Nephron (organoid): ENCODE measurements at regions not wholly inside any gene's neighbourhood (a gene's known extent, or its start where the extent isn't known, plus 50 kb on each side); places are given as distances from the start of the nearest gene placed in this dataset.
"Not testable (repeated sequence)": the region's sequence is repeated elsewhere in the genome, so short reads cannot be mapped to it uniquely, and the experiment has no call there.

Experiments
- H3K27ac Mint-ChIP-seq, 3 experiments: 2 replicates each; pipeline ENCODE4 v1.8.0; 2020; ENCODE audit warnings: mixed read lengths in 3 of 3, mild to moderate bottlenecking in 2 of 3, moderate library complexity in 1 of 3
- H3K27me3 Mint-ChIP-seq: 2 replicates; pipeline ENCODE4 v1.8.0; 2021; ENCODE audit warnings: low read depth, mild to moderate bottlenecking, moderate library complexity, mixed read lengths
- H3K36me3 Mint-ChIP-seq: 2 replicates; pipeline ENCODE4 v1.8.0; 2020; ENCODE audit warnings: low read depth, mixed read lengths
- H3K4me1 Mint-ChIP-seq: 2 replicates; pipeline ENCODE4 v1.8.0; 2020; ENCODE audit warnings: mixed read lengths
- H3K4me3 Mint-ChIP-seq, 3 experiments: 2 replicates each; pipeline ENCODE4 v1.8.0; 2020; ENCODE audit warnings: mild to moderate bottlenecking in 3 of 3, mixed read lengths in 3 of 3, moderate library complexity in 2 of 3
- H3K9me3 Mint-ChIP-seq: 2 replicates; pipeline ENCODE4 v1.8.0; 2020; ENCODE audit warnings: mixed read lengths
- CTCF ChIP-seq, 3 experiments: fragments of 200-600 bp; sonication (generic); IDR thresholded peaks; one replicate each; pipeline ENCODE4 v1.5.0; 2021; ENCODE audit warnings: antibody characterized with exemption in 3 of 3; ENCODE audit not compliant: unreplicated experiment in 3 of 3

- Mint-ChIP-seq H3K4me3 (no peak overlapping the region), H3K9me3 (peaks cover 2% of the 10 kb centered on the region), H3K27me3 (no peaks in the 10 kb centered on the region), H3K27ac (no peak overlapping the region), H3K36me3 (no peaks in the 10 kb centered on the region), H3K4me1 (peaks cover 4% of the 10 kb centered on the region)
- no peak for TF ChIP-seq CTCF (IDR thresholded peaks at IDR 0.05; ENCODE audit: unreplicated experiment in 3 of 3)
Observed at GRCh38 chr3:82122554-82123345, 361.3 kb upstream of the GBE1 start.

GRCh38 chr3:82114589-82114988, 353.1 kb upstream of the GBE1 start:
- no peaks in the 10 kb centered on the region for H3K27me3 Mint-ChIP-seq
- H3K4me1 Mint-ChIP-seq, result no peaks in the 10 kb centered on the region
- H3K4me3 Mint-ChIP-seq, result no peak overlapping the region
- H3K27ac Mint-ChIP-seq, result no peak overlapping the region
- TF ChIP-seq CTCF (IDR thresholded peaks at IDR 0.05; ENCODE audit: unreplicated experiment in 3 of 3), result no peak
- H3K36me3 Mint-ChIP-seq, result no peaks in the 10 kb centered on the region
- peaks cover 44% of the 10 kb centered on the region for H3K9me3 Mint-ChIP-seq

- H3K36me3 Mint-ChIP-seq, H3K4me1 Mint-ChIP-seq, H3K4me3 Mint-ChIP-seq, H3K27ac Mint-ChIP-seq, H3K27me3 Mint-ChIP-seq: not testable (repeated sequence)
- peaks cover 40% of the 10 kb centered on the region for H3K9me3 Mint-ChIP-seq
Observed at GRCh38 chr3:82110721-82111120, 349.3 kb upstream of the GBE1 start.

- no peak for TF ChIP-seq CTCF (IDR thresholded peaks at IDR 0.05; ENCODE audit: unreplicated experiment in 3 of 3)
Observed at GRCh38 chr3:82103241-82103640, 341.8 kb upstream of the GBE1 start.

GRCh38 chr3:82100378-82100777, 338.9 kb upstream of the GBE1 start:
- H3K27me3 Mint-ChIP-seq, result no peaks in the 10 kb centered on the region
- no peak overlapping the region for H3K4me3 Mint-ChIP-seq
- H3K4me1 Mint-ChIP-seq, result peaks cover 10% of the 10 kb centered on the region

More at GRCh38 chr3:82103241-82103640, 341.8 kb upstream of the GBE1 start:
- Mint-ChIP-seq H3K27ac (no peak overlapping the region), H3K4me1 (peaks cover 10% of the 10 kb centered on the region), H3K9me3 (peaks cover 12% of the 10 kb centered on the region), H3K36me3 (no peaks in the 10 kb centered on the region), H3K27me3 (no peaks in the 10 kb centered on the region), H3K4me3 (no peak overlapping the region)

GRCh38 chr3:82093641-82094040, 332.2 kb upstream of the GBE1 start:
- TF ChIP-seq CTCF (IDR thresholded peaks at IDR 0.05; ENCODE audit: unreplicated experiment in 3 of 3), result no peak
- H3K36me3 Mint-ChIP-seq, result no peaks in the 10 kb centered on the region
- no peak overlapping the region for H3K4me3 Mint-ChIP-seq
- H3K27ac Mint-ChIP-seq, result no peak overlapping the region
- H3K9me3 Mint-ChIP-seq, result no peaks in the 10 kb centered on the region
- H3K27me3 Mint-ChIP-seq, result no peaks in the 10 kb centered on the region
- no peaks in the 10 kb centered on the region for H3K4me1 Mint-ChIP-seq

More at GRCh38 chr3:82100378-82100777, 338.9 kb upstream of the GBE1 start:
- Mint-ChIP-seq H3K9me3 (peaks cover 6% of the 10 kb centered on the region), H3K27ac (no peak overlapping the region), H3K36me3 (no peaks in the 10 kb centered on the region)
- no peak for TF ChIP-seq CTCF (IDR thresholded peaks at IDR 0.05; ENCODE audit: unreplicated experiment in 3 of 3)
